DOHH2 (cell line): ENCODE measurements at regions not wholly inside any gene's neighbourhood (a gene's known extent, or its start where the extent isn't known, plus 50 kb on each side); places are given as distances from the start of the nearest gene placed in this dataset.

Experiments
- H3F3A ChIP-seq: fragments of 200-600 bp; sonication (generic), shearing (Covaris generic); 2 replicates; pipeline ENCODE4 v1.6.0; 2016; ENCODE audit warnings: antibody characterized with exemption, mild to moderate bottlenecking; ENCODE audit not compliant: control insufficient read depth, insufficient read depth
- H3K27ac ChIP-seq: fragments of 200-600 bp; sonication (generic); 2 replicates; pipeline ENCODE4 v1.5.1; 2014; ENCODE audit warnings: low read depth, mild to moderate bottlenecking, low read length, moderate library complexity
- H3K27me3 ChIP-seq: fragments of 200-600 bp; sonication (generic); 2 replicates; pipeline ENCODE4 v1.6.1; 2014; ENCODE audit warnings: mild to moderate bottlenecking, low read length, mixed read lengths; ENCODE audit not compliant: control insufficient read depth
- H3K36me3 ChIP-seq: fragments of 200-600 bp; sonication (generic); 2 replicates; pipeline ENCODE4 v1.6.1; 2014; ENCODE audit warnings: mild to moderate bottlenecking, low read length, moderate library complexity, mixed read lengths; ENCODE audit not compliant: control insufficient read depth
- H3K4me1 ChIP-seq: fragments of 200-600 bp; sonication (generic); 2 replicates; pipeline ENCODE4 v1.6.1; 2014; ENCODE audit warnings: mild to moderate bottlenecking, low read length, mixed read lengths; ENCODE audit not compliant: control insufficient read depth
- H3K4me2 ChIP-seq: fragments of 200-600 bp; sonication (generic); 2 replicates; pipeline ENCODE4 v1.6.0; 2014; ENCODE audit warnings: mild to moderate bottlenecking, low read length, moderate library complexity
- H3K4me3 ChIP-seq: fragments of 200-600 bp; sonication (generic); 2 replicates; pipeline ENCODE4 v1.5.1; 2014; ENCODE audit warnings: mild to moderate bottlenecking, low read length, mixed read lengths
- H3K79me2 ChIP-seq: fragments of 200-600 bp; sonication (generic); 2 replicates; pipeline ENCODE4 v1.6.1; 2014; ENCODE audit warnings: mild to moderate bottlenecking, low read length, mixed read lengths; ENCODE audit not compliant: control insufficient read depth
- H3K9me2 ChIP-seq: fragments of 200-600 bp; sonication (generic); replicated peaks from 2 replicates; pipeline ENCODE4 v1.6.1; 2014; ENCODE audit warnings: mild to moderate bottlenecking, low read length, mixed read lengths; ENCODE audit not compliant: control insufficient read depth
- H3K9me3 ChIP-seq: fragments of 200-600 bp; sonication (generic); 2 replicates; pipeline ENCODE4 v1.6.1; 2014; ENCODE audit warnings: antibody characterized with exemption, low read length, mixed read lengths; ENCODE audit not compliant: control insufficient read depth, insufficient read depth
- H4K20me1 ChIP-seq: fragments of 200-600 bp; sonication (generic); 2 replicates; pipeline ENCODE4 v1.6.0; 2014; ENCODE audit warnings: low read depth, mild to moderate bottlenecking, antibody characterized with exemption, low read length, moderate library complexity; ENCODE audit not compliant: control insufficient read depth, insufficient read depth
- EZH2phosphoT487 ChIP-seq: fragments of 200-600 bp; sonication (generic); IDR thresholded peaks from 2 replicates; pipeline ENCODE4 v1.6.1; 2017; ENCODE audit warnings: borderline replicate concordance, mild to moderate bottlenecking, antibody characterized with exemption, low read length, moderate library complexity, mixed read lengths
- TF ChIP-seq, protein P1 (sequence below): fragments of 200-600 bp; sonication (generic); IDR thresholded peaks from one replicate; pipeline ENCODE4 v1.5.1; 2014; ENCODE audit warnings: antibody characterized with exemption, mild to moderate bottlenecking, low read depth, low read length; ENCODE audit not compliant: poor library complexity, severe bottlenecking

- Histone ChIP-seq H3K79me2 (no peaks in the 10 kb centered on the region), H3K4me2 (no peak overlapping the region), H4K20me1 (no peaks in the 10 kb centered on the region), H3K27me3 (no peaks in the 10 kb centered on the region), H3F3A (no peaks in the 10 kb centered on the region), H3K36me3 (no peaks in the 10 kb centered on the region), H3K9me3 (no peaks in the 10 kb centered on the region), H3K9me2 (no peaks in the 10 kb centered on the region), H3K4me1 (no peaks in the 10 kb centered on the region), H3K4me3 (no peak overlapping the region), H3K27ac (no peak overlapping the region)
- TF ChIP-seq, protein P1, sequence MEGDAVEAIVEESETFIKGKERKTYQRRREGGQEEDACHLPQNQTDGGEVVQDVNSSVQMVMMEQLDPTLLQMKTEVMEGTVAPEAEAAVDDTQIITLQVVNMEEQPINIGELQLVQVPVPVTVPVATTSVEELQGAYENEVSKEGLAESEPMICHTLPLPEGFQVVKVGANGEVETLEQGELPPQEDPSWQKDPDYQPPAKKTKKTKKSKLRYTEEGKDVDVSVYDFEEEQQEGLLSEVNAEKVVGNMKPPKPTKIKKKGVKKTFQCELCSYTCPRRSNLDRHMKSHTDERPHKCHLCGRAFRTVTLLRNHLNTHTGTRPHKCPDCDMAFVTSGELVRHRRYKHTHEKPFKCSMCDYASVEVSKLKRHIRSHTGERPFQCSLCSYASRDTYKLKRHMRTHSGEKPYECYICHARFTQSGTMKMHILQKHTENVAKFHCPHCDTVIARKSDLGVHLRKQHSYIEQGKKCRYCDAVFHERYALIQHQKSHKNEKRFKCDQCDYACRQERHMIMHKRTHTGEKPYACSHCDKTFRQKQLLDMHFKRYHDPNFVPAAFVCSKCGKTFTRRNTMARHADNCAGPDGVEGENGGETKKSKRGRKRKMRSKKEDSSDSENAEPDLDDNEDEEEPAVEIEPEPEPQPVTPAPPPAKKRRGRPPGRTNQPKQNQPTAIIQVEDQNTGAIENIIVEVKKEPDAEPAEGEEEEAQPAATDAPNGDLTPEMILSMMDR: no peak
- no peak for TF ChIP-seq EZH2phosphoT487
Observed at GRCh38 chr10:64365663-64366062, 844.5 kb downstream of the REEP3 start.

- Histone ChIP-seq H3K79me2 (no peaks in the 10 kb centered on the region), H3K4me1 (no peaks in the 10 kb centered on the region), H3K36me3 (no peaks in the 10 kb centered on the region), H3K9me2 (no peaks in the 10 kb centered on the region), H3K9me3 (no peaks in the 10 kb centered on the region), H3K4me2 (no peak overlapping the region), H3K27me3 (no peaks in the 10 kb centered on the region), H3F3A (no peaks in the 10 kb centered on the region), H3K4me3 (no peak overlapping the region), H3K27ac (no peak overlapping the region), H4K20me1 (no peaks in the 10 kb centered on the region)
- no peak for TF ChIP-seq EZH2phosphoT487
- TF ChIP-seq, protein P1: no peak
Observed at GRCh38 chr10:64368298-64368697, 847.1 kb downstream of the REEP3 start.

DNA sequence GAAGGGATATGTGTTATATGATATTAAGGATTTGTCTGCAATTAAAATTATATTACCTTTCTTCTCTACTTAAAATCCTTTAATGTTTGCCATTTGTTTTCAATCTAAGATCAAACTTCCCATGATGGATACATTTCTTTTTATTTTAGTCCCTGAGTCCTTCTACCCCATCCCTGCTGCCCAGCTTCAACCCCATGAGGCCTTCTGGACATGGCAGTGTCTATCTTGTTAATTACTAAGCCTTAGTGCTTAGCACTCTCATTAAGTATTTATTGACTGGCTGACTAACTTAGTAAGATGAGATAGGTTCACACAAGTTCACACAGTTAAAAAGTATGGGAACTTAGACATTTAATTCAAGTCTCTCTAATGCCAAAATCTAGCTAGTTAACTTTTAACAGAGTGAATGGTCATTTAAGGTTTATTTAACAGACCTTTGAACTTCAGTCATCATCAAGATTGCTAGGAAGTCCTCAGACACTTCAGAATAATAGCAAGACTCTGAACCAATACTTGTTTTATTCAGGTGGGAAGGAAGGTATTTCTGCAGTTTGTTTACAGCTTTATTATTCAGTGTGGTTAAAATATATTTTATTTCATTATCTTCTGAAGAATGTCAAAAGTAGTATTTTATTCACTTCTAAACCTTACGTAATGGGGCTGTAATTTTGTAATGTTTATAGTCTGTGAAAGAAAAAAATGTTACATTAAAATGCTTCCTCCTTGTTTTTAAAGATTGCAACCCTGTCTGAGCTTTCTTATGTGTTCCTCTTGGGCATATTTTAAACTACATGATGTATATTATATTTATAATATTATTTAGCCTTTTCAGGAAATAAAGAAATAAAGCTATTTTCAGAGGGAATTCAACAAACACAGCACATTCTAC lies 848.9 kb downstream of the REEP3 start:
- H3K4me2 ChIP-seq: no peak overlapping the region
- H3K4me3 ChIP-seq: no peak overlapping the region
- no peaks in the 10 kb centered on the region for H3F3A ChIP-seq
- H3K9me2 ChIP-seq: no peaks in the 10 kb centered on the region
- H3K36me3 ChIP-seq: no peaks in the 10 kb centered on the region
- no peaks in the 10 kb centered on the region for H3K79me2 ChIP-seq
- TF ChIP-seq EZH2phosphoT487: no peak
- H3K9me3 ChIP-seq: no peaks in the 10 kb centered on the region
- H3K4me1 ChIP-seq: no peaks in the 10 kb centered on the region
- no peaks in the 10 kb centered on the region for H3K27me3 ChIP-seq
- no peaks in the 10 kb centered on the region for H4K20me1 ChIP-seq
- H3K27ac ChIP-seq: no peak overlapping the region

GRCh38 chr10:64374346-64374745 lies 853.1 kb downstream of the REEP3 start:
- no peaks in the 10 kb centered on the region for H3K4me1 ChIP-seq
- no peak overlapping the region for H3K27ac ChIP-seq
- H3K9me2 ChIP-seq: no peaks in the 10 kb centered on the region
- no peaks in the 10 kb centered on the region for H3K36me3 ChIP-seq
- H4K20me1 ChIP-seq: no peaks in the 10 kb centered on the region
- no peaks in the 10 kb centered on the region for H3K79me2 ChIP-seq
- H3F3A ChIP-seq: no peaks in the 10 kb centered on the region
- H3K4me3 ChIP-seq: no peak overlapping the region
- H3K9me3 ChIP-seq: no peaks in the 10 kb centered on the region
- TF ChIP-seq EZH2phosphoT487: no peak
- TF ChIP-seq, protein P1: no peak
- no peak overlapping the region for H3K4me2 ChIP-seq
- no peaks in the 10 kb centered on the region for H3K27me3 ChIP-seq
